Hematopoietic multipotent progenitor cell treated with erythropoietin and hydrocortisone succinate and interleukin-3 and kit ligand, for 17 days (in vitro differentiated cells): ENCODE measurements at regions not wholly inside any gene's neighbourhood (a gene's known extent, or its start where the extent isn't known, plus 50 kb on each side); places are given as distances from the start of the nearest gene placed in this dataset.

Source experiments
- DNase-seq: peaks from one replicate; pipeline ENCODE4 v3.0.0-alpha.2; 2015; ENCODE audit warnings: low spot score

DNA sequence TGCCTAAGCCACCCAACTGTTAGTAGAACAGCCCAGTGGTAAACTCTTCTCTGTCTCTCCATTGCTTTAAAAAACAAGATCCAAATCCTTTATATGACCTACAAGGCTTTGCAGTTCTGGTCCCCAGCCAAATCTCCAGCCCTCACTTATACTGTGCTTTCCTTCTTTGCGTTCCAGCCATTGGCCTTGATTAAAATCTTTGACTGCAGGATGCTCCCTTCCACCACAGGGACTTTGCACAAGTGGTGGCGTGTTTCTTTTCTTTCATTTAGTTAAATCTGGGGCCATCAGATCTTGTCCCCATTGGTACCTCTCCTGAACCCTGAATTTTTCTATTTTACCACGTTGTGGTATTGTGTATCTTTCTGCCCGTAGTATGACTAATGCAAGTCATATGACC, 183.7 kb downstream of the VRK1 start:
- DNase-seq, result no peak

DNA sequence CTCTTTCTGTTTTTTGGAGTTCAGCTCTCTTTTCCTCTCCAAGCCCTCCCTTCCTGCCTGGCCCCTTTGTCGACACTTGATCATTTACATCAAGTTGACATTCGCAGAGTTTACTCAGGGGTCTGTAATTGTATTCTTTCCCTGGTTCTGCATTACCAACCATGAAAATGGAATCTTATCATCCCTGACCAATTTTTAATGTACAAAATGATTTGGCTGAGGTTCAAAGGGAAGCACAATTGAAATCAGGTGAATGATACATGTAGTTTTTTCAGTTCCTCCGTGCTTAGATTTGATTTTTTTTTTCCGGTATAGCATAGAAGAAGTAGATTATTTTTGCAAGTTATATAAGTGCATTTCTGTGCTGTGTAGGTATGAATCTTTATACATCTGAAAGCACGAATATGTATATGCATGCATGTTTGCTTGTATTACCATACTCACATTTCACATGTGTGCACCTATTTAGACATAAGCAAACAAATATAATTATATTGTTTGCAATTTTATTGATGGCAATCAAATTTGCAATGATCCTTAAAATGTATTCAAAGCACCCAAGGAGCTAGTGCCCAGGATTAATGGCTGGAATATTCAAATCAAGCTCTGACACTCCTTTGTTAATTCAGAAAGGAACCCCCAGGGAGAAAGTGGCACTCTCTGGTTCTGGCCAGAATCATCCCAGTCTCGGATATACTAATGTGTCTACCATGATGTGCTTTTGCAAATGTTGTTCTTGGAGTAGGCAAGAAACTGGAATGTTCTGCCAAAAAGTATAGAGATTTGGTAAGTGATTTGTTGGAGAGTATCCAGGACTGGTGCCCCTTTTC, 189.3 kb downstream of the VRK1 start:
- no peak for DNase-seq

DNA sequence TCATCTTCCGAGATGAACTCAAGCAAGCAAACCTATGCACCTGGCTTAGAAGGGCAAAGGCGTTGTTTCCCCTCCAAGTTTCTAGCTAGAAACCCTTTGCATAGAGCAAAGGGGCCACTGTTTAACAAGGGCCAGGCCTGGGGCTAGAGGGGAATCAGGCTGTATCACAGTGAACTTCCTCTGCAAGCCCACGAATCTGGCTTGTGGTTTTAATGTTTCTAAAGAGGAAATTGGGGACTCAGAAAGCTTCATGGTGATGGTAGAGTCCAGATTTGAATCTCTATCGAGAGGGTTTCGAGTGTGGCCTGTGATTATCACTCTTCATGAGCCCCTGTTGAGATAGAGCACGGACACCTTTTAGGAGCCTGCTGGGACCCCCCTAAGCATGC, 189.9 kb downstream of the VRK1 start:
- DNase-seq, result no peak

DNA sequence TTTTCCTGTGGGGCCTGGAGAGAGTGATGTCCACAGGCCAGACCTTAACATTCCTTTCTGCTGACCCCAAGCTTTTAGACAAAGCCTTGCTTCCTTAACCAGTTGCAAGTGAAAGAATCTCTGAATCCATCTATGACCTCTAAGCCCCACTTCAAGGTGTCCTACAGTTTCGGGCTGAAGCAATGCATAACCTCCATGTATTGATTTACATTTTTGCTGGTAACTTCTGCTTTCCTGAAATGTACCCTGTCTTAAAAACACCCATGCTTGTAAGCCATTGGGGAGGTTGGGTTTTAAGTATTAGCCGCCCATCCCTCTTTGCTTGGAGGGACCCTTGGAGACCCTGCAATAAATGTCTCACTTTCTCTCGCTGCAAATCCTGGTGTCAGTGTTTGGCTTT, 190.6 kb downstream of the VRK1 start:
- no peak for DNase-seq

DNA sequence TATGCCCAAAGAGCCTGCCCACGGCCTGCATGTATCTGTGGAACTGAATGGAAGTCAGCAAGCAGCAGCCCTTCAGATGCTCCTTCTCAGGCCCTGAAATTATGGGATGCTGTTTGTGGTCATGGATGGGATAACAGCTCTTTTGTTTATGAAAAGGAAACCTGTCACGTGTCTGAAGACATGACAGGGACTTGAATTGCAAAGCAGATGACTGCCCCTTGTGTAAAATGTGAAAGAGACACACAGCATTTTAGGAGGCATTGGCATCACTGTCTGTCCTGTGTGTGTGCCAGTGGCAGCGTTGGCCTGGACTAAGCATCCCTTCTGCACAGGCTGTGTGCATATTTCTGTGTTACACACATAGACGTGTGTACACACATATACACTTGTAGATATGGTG, 192.1 kb downstream of the VRK1 start:
- no peak for DNase-seq

DNA sequence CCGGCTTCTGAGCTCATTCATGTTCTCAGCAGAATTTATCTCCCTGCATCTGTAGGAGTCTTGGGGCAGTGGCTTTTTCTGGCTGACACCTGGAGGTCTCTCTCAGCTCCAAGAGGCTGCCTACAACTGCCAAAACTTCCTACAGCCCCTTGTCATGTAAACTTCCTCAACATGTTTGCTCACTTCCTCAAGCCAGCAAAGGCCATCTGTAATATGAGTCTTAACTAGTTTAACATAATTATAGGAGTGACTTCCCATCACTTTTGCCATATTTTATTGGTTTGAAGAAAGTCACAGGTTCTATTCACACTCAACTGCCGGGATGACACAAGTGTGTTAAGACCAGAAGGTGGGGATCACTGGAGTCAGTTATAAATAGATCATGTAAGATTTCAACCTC, 194.0 kb downstream of the VRK1 start:
- no peak for DNase-seq

DNA sequence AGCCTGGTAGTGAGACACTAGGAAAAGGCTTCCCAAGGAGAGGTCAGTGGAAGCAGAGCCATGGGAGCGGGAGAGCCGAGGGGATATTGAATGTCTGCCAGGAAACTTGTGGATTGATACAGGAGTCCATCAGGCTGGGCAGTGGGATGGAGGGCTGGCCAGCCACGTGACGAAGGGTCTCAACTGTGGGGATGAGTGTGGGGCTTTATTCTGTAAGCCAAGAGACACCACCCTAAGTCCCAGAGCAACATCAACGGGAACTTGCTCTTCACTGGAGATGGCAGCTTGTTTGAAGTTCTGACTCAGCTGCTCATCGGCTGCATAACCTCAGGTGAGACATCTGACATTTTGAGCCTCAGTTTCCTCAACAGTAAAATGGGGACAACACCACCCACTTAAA, 197.8 kb downstream of the VRK1 start:
- no peak for DNase-seq

DNA sequence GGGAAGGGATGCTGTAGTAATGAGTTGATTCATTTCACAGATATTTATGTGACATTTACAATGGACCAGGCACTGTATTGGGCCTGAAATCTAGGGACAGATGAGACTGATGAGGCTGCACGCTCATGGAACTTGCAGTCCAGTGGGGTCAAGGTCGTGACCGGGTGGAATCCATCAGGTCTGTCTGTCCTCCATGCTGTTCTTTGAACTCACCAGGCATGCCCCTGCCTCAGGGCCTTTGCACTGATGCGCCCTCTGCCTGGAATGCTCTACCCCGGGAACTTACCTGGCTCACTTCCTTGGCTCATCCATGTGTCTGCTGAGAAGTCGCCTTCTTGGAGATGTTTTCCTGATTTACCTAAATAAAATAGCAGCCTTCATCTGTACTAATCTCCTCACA, 200.1 kb downstream of the VRK1 start:
- DNase-seq, result no peak

DNA sequence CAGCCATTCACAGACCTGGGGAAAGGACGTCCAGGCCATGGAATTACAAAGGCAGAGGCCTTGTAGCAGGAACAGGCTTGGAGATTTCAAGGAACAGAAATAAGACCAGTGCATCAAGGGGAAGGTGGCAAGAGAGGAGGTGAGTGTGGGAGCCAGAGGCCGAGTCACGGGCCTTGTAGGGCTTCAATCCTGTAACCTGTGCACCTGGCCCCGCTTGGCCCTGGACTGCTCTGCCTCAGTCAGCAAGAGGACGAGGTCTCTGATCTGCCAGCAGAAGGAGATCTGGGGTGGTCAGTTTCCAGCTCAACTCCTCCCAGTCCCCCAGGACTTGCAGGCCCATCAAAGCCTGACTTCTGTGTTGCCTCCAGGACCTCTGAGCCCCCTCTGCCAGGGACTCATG, 200.8 kb downstream of the VRK1 start:
- DNase-seq, result no peak

DNA sequence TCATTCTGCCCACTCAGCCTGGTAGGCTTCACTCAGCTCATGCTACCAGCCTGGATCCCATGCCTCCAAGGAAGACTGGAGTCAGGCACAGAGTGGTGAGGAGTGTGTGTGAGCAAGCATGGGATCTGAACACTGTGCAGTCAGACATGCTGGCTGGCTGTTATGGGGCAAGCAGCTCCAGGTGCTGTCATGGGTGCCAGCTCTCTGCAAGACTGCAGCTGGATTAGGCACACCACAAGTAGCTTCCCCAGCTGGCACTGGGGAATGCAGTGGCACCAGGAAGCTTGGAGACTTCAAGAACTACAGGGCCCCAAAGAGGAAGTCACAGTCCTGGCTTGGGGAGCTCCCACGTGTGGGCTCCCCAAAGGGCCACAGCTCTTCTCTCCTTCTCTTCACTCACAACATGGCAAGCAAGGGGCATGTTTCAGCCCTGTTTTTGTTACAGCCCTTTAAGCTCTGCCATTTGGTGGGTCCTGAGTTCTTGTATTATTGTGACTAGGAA, 202.5 kb downstream of the VRK1 start:
- no peak for DNase-seq

DNA sequence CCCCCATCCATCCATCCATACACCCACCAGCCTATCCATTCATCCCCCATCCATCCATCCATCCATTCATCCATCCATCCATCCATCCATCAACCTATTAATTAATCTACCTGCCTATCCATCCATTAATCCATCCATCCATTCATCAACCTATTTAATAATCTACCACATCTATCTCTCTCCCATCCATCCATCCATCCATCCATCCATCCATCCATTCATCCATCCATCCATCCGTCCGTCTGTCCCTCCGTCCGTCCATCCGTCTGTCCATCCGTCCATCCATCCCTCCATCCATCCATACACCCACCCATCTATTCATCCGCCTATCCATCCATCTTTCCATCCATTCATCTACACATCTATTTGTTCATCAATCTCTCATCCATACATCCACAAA, 205.3 kb downstream of the VRK1 start:
- DNase-seq, result no peak

DNA sequence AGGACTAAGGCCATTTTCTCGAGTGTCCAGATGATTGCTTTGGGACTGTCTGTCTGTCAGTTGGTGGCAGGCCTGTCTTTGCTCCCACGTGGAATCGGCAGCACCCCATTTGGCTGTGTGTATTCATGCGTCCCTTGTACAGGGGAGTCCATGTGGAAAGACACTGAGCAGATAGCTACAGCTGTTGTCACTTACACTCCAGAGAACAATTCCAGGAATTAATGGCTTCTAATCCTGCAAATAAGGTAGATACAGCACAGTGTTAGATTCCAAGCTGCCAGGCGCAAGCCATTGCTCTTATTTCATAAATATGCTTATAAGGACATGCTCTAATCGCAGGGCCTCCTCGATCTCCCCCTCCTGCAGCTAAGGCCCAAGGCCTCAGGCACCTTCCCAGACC, 208.8 kb downstream of the VRK1 start:
- DNase-seq, result no peak

DNA sequence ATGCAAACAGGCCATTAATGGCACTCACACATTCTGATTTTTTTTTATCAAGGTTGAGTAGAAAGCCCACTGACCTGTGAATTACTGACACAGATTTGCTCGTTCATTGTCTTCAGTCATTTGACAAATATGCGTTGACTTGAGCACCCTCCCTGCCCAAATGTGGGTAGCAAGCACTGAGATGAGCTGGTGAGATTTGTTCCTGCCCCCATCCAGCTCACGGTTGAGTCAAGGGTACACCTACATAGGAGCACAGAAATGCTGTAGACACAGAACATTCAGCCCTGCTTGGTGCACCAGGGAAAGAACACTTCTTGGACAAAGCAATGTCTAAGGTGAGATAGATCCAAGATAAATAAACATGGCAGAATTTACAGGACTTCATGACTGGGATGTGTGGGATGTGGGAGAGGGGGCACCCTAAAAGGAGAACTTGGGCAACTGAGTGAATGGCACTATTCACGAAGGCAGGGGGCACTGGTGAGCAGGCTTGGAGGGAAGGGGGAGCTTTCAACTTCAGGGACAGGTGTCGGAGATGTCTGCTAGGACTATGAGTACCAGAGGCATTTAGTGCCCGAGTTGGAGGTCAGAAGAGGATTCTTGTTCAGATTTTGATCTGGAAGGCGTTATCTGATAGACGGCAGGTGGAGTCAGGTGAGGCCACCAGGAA, 213.4 kb downstream of the VRK1 start:
- no peak for DNase-seq

DNA sequence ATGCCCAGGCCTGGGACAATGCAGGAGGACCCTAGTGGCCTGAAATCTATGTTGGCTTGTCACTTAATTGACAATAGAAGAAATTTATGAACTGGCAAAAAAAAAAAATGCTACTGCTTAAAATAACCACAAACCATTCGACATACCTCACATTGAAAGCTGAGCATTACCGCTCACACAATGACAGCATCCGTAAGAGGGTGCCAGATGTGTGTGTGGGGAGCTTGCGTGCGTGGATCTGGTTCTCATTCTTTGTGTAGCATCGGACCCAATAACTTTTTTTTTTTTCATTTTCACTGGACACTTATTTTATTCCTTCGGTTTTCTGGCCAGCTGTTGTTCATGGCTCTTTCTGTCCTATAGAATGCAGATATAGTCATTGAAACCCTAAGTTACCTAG, 216.7 kb downstream of the VRK1 start:
- no peak for DNase-seq

DNA sequence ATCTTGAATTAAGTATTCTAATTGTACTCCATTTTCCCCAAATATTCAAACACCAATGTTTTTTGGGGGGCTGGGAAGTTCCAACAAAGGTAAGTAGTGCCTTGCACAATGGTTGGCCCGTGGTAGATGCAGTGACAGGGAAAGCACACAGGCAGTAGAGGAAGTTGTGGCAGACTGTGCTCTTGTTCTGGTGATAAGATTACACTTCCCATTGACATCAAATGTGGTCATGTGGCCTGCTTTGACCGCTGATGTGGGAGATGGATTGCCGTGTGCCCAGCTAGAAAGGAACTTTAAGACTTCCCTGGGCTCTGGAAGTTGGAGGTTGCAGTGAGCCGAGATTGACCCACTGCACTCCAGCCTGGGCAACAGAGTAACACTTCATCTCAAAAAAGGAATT, 223.8 kb downstream of the VRK1 start:
- no peak for DNase-seq

DNA sequence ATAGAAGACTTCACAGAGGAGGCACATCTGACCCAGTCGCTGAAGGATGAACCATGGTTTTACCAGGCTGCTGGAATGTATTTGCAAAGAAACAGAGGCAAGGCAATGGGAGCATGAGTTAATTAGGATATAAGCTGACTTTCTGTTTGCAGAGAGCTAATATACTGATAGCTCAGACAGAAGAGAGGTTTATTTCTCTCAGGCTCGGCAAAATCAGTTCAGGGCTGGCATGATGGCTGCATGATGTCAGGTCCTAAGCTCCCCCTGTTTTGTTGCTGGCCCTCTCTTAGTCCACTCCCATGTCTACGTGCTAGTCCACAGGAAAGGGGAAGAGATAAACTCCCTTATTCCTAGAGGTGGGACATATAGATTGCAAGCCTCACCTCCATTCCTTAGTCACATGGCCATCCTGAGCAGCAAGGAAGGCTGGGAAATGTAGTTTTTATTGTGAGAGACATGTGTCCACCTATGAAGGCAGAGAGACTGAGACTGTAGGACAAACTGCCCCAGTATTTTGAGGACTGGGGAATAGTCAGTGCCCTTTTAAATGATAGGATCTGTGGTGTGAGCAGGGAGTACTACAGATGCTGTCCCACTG, 224.5 kb downstream of the VRK1 start:
- DNase-seq, result no peak

DNA sequence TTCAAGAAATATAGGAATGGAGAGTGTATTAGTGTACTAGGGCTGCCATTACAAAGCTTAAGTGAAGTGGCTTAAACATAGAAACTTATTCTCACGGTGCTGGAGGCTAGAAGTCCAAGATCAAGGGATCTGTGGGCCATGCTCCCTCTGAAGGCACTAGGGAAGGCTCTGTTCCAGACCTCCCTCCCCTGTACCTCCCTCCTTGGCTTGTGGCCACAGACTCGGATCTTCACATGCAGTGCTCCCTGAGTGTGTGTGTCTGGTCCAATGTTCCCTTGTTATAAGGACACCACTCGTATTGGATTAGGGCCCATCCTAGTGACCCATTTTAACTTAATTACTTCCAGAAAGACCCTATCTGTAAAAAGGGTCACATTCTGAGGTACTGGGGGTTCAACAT, 225.6 kb downstream of the VRK1 start:
- DNase-seq, result no peak

DNA sequence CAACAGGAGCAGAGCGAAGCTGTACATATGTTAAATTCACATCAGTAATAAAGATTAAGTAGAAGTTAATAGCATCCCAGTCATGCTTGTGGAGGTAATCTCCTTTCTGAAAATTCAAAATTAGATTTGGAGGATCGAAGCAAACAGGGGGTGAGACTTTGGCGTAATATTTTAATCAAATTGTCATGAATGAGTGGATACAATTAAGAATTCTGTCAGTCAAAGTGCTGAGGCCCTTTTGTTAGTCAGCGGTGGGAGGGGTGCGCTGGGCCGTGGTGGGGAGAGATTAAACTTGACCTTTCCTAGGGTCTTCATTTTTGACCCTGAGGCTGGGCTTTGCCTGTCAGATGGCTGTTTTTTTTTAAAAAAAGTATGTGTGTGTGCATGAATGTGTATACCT, 226.7 kb downstream of the VRK1 start:
- no peak for DNase-seq

DNA sequence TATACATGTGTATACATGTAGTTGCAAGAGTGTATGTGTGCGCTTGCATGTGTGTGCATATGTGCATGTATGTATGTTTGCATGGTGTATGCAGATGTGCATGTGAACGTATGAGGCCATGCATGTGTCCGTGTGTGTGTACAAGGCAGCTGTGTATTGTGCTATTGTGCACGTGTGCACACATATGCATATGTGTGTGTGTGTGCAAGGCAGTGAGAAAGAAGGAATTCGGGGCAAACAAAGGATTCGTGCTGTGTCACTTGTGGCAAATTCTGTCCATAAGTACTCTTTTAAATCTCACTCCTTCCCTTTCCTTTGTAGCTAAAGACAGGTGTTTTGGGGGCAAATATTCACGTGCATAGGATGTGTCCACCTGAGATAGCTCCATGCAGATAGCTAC, 227.1 kb downstream of the VRK1 start:
- no peak for DNase-seq

DNA sequence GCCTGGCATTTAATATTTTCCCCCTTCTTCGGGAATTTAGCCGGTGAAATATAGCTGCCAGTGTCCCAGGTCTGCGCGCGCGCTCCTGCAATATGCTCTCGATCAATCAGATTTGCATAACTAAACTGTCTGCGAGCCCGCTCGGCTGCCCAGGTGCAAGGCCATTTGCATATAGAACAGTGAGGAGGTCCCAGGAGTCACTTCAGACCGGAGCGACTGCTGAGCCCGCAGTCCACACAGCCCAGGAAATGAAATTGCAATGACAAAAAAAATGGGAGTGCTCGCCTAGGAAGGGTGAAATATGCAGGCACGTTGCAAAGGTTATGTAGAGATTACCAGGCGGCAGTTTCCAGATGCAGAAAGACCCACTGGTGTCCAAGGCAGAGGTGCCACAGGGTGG, 228.5 kb downstream of the VRK1 start:
- DNase-seq, result no peak

DNA sequence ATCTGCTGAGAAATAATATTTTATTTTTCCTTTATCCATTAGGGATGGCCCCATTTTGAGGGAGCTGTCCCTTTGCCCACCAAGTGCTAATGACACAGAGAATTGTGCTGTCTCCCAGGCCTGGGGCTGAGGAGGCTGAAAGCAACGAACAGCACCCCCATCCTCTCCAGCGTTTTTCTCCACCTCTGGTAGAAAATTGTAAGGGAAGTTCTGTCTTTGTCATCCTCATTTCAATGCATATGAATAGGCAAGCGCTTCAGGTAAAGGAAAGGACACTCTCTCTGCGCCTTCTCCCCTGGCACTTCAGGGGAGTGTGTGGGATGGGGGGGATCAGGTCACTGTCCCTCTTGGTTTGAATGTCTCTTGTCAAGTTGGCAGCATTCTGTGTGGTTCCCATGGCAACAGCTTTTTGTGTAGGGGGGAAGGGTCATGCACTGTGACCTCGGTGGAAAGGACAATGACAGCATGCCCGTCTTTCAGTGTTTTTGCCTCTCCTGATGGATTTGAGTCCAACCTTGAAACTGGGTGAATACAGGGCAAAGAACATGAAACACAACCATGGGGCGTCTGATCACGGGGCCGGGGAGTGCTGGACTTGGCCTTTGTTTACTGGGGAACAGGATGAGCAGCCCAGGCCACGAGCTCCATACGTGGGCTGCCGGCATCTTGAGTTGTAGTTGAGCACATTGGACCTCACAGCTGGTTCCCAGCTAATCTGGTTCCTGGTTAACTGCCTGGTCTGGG, 230.2 kb downstream of the VRK1 start:
- no peak for DNase-seq

DNA sequence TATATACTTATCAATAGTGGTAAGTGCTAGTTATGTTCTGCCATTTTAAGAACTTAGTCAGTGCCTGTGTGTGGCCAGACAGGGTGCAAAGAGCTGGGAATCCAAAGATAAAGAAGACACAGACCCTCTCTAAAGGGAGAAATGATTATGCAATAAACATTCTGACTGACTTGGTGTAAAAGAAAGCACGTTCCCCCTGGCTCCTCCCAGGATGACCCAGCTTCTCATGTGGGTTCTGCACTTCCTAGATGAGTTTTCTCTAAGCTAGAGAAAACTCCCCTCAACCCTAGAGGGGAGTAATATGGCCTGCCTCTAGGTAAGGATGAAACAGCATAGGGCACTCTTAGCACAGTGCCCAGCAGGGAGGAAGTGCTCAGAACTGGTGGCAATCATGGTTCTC, 231.2 kb downstream of the VRK1 start:
- no peak for DNase-seq

DNA sequence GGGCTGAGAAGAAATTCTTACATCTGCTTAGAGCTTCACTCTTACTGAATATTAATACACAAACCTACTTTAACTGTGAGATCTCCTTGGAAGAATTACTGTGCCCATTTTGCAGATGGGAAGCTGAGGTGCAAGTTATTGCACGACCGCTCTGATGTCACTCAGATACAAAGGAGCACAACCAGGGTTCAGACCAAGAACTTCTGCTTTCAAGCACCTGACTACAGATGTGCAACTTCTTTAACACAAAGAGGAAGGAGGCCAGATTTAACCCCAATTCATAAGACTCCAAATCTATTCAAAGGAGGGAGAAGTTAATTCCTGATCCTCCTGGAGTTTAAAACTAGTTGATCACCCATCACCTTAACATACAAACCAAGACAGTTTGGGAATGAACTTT, 232.6 kb downstream of the VRK1 start:
- DNase-seq, result no peak
